Ovary (tissue), 7 donors: ENCODE measurements at regions not wholly inside any gene's neighbourhood (a gene's known extent, or its start where the extent isn't known, plus 50 kb on each side); places are given as distances from the start of the nearest gene placed in this dataset.

Experiments
- DNase-seq, 5 donors: peaks; one replicate each; pipeline ENCODE4 v3.0.0-alpha.2; 2019 to 2020
- H3K27ac ChIP-seq, 2 donors: fragments of 200-600 bp; one replicate each; pipeline versions ENCODE4 v1.5.1 to v1.8.0; 2019 to 2022
- H3K27me3 ChIP-seq: fragments of 200-600 bp; one replicate; pipeline ENCODE4 v1.8.0; 2022
- H3K36me3 ChIP-seq: fragments of 200-600 bp; sonication (generic); one replicate; pipeline ENCODE4 v1.5.1; 2019
- H3K4me1 ChIP-seq: one replicate; pipeline ENCODE4 v1.8.1; 2013; ENCODE audit warnings: mild to moderate bottlenecking, moderate library complexity; ENCODE audit not compliant: insufficient read depth
- H3K4me3 ChIP-seq: fragments of 200-600 bp; sonication (generic); one replicate; pipeline ENCODE4 v1.5.1; 2017
- H3K9me3 ChIP-seq, 2 donors: fragments of 200-600 bp in 1 of 2; sonication (generic) in 1 of 2; one replicate each; pipeline versions ENCODE4 v1.5.1 to v1.8.1; 2013 to 2019; ENCODE audit warnings: mild to moderate bottlenecking in 1 of 2, moderate library complexity in 1 of 2
- EP300 ChIP-seq: sonication (generic); formaldehyde crosslinking; IDR thresholded peaks from one replicate; pipeline ENCODE4 v1.6.1; 2017; ENCODE audit warnings: antibody characterized with exemption
- POLR2A ChIP-seq: fragments of 450-650 bp; IDR thresholded peaks from one replicate; pipeline ENCODE4 v1.6.1; 2017; ENCODE audit warnings: antibody characterized with exemption, mild to moderate bottlenecking, moderate library complexity
- WGBS, 3 donors: extraction: QIAGEN DNeasy Blood & Tissue Kit in 1 of 3; methylation state at CpG; one replicate each; pipeline versions ENCODE4 v1.1.5 to v1.1.7; 2013 to 2017; 5-methylcytosine and 5-hydroxymethylcytosine counted together
- intact Hi-C, 4 donors: fragments of 100-400 bp; cut with DNase I; formaldehyde crosslinking; loops; one replicate each; pipeline versions ENCODE4 v1.11.0 to v1.15.1; 2022 to 2023
- TF ChIP-seq, protein P1 (sequence below), 3 donors: fragments of 450-650 bp in 2 of 3; fragments of 200-600 bp in 1 of 3; IDR thresholded peaks; one replicate each; pipeline versions ENCODE4 v1.5.1 to v1.8.0; 2016 to 2022; ENCODE audit warnings: antibody characterized with exemption in 3 of 3, mild to moderate bottlenecking in 1 of 3
- donor health status: DM: no; HTN: no; CAD: no; lungs with moderate emphysema.
- donor health status: DM: no; HTN: no; CAD: no.
- donor health status: Bipolar disorder and iron deficiency.
- donor health status: DM: no; HTN: no; CAD: no.
- donor health status: DM: yes; HTN: yes; CAD: no.

GRCh38 chr4:123455360-123455759, 58.8 kb downstream of the SPRY1 start:
- TF ChIP-seq EP300 (no peak), POLR2A (no peak)
- TF ChIP-seq, protein P1, sequence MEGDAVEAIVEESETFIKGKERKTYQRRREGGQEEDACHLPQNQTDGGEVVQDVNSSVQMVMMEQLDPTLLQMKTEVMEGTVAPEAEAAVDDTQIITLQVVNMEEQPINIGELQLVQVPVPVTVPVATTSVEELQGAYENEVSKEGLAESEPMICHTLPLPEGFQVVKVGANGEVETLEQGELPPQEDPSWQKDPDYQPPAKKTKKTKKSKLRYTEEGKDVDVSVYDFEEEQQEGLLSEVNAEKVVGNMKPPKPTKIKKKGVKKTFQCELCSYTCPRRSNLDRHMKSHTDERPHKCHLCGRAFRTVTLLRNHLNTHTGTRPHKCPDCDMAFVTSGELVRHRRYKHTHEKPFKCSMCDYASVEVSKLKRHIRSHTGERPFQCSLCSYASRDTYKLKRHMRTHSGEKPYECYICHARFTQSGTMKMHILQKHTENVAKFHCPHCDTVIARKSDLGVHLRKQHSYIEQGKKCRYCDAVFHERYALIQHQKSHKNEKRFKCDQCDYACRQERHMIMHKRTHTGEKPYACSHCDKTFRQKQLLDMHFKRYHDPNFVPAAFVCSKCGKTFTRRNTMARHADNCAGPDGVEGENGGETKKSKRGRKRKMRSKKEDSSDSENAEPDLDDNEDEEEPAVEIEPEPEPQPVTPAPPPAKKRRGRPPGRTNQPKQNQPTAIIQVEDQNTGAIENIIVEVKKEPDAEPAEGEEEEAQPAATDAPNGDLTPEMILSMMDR (IDR thresholded peaks at IDR 0.05), result no peak
- DNase-seq, result no peak
- Histone ChIP-seq H3K9me3 (no peaks in the 10 kb centered on the region), H3K4me1 (no peaks in the 10 kb centered on the region), H3K27ac (no peak overlapping the region), H3K4me3 (no peak overlapping the region), H3K36me3 (no peaks in the 10 kb centered on the region), H3K27me3 (no peaks in the 10 kb centered on the region)
- intact Hi-C loops, result no loop called here
- WGBS, 3 donors, result 72 to 91% (median 91%) methylated on average over 2 of the region's 2 CpGs

GRCh38 chr4:123462007-123462406, 65.4 kb downstream of the SPRY1 start:
- TF ChIP-seq POLR2A (no peak), EP300 (no peak)
- TF ChIP-seq, protein P1 (IDR thresholded peaks at IDR 0.05), result no peak
- Histone ChIP-seq H3K4me1 (no peaks in the 10 kb centered on the region), H3K4me3 (no peak overlapping the region), H3K9me3 (no peaks in the 10 kb centered on the region), H3K27ac (no peak overlapping the region), H3K36me3 (no peaks in the 10 kb centered on the region), H3K27me3 (no peaks in the 10 kb centered on the region)
- intact Hi-C loops, result no loop called here
- no peak for DNase-seq
- 86 to 93% (median 89%) methylated on average over 3 of the region's 3 CpGs for WGBS, 3 donors

GRCh38 chr4:123463869-123464268, 67.3 kb downstream of the SPRY1 start:
- 72 to 75% (median 75%) methylated on average over 3 of the region's 3 CpGs for WGBS, 3 donors
- Histone ChIP-seq H3K4me3 (no peak overlapping the region), H3K36me3 (no peaks in the 10 kb centered on the region), H3K9me3 (no peaks in the 10 kb centered on the region), H3K27me3 (no peaks in the 10 kb centered on the region), H3K4me1 (no peaks in the 10 kb centered on the region), H3K27ac (no peak overlapping the region)
- no peak for DNase-seq
- TF ChIP-seq, protein P1 (IDR thresholded peaks at IDR 0.05), result no peak
- TF ChIP-seq EP300, result no peak
- no peak for TF ChIP-seq POLR2A
- intact Hi-C loops, result no loop called here

- intact Hi-C loops, result no loop called here
- TF ChIP-seq EP300 (no peak), POLR2A (no peak)
- TF ChIP-seq, protein P1 (IDR thresholded peaks at IDR 0.05), result no peak
- WGBS, 3 donors, result 90 to 97% (median 91%) methylated on average over 5 to 6 of the region's 6 CpGs
These were observed 68.8 kb downstream of the SPRY1 start for GRCh38 chr4:123465416-123465815.

More at GRCh38 chr4:123465416-123465815, 68.8 kb downstream of the SPRY1 start:
- Histone ChIP-seq H3K36me3 (no peaks in the 10 kb centered on the region), H3K4me1 (no peaks in the 10 kb centered on the region), H3K9me3 (no peaks in the 10 kb centered on the region), H3K4me3 (no peak overlapping the region), H3K27me3 (no peaks in the 10 kb centered on the region), H3K27ac (no peak overlapping the region)
- no peak for DNase-seq
